ENCODE measurements at regions not wholly inside any gene's neighbourhood (a gene's known extent, or its start where the extent isn't known, plus 50 kb on each side); places are given as distances from the start of the nearest gene placed in this dataset.
"Not testable (repeated sequence)": the region's sequence is repeated elsewhere in the genome, so short reads cannot be mapped to it uniquely, and the experiment has no call there.

DNA sequence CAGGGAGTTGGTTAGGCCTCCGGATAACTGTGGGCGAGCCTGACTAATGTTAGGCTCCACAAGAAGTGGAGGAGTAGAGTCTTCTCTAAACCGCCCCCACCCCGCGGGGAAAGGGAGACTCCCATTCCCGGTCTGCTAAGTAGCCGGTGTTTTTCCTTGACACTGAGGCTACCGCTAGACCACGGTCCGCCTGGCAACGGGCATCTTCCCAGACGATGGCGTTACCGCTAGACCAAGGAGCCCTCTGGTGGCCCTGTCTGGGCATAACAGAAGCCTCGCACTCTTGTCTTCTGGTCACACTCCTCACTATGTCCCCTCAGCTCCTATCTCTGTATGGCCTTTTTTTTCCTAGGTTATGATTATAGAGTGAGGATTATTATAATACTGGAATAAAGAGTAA lies 1410.7 kb downstream of the UQCRFS1 start:
- not testable (repeated sequence) for TF ChIP-seq YY1 (IDR thresholded peaks at IDR 0.05; ENCODE audit: insufficient read depth, insufficient read length); SUZ12 (IDR thresholded peaks at IDR 0.05; ENCODE audit: extremely low read depth, insufficient read depth, insufficient read length)

Measured in NT2/D1 (cell line).